ENCODE measurements at regions not wholly inside any gene's neighbourhood (a gene's known extent, or its start where the extent isn't known, plus 50 kb on each side); places are given as distances from the start of the nearest gene placed in this dataset.

DNA sequence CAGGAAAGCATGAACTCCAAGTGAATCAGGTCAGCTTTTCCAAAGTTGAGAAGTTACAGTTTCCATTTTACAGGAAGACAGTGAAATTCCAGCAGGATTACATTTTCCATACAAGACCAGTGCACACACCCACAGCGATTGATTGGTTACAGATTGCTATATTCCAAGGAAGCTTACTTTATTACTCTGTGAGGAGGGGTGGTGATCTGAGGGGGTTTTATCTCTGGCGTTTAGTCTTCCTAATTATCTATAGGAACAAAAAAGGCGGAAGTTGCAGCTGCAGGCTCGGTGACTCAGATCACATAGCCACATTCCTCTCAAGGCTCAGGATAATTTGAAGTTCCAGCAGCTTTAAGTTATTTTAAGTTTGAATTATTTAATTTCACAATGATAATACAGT, 450.4 kb upstream of the NMUR2 start:
- Mint-ChIP-seq H3K27me3 (ENCODE audit: low read depth in 3 of 3) (peaks cover 0 to 1% (median 0%) of the 10 kb centered on the region in 3 donors), H3K27ac (no peak overlapping the region), H3K4me1 (no peaks in the 10 kb centered on the region), H3K9me3 (peaks cover 0 to 2% (median 0%) of the 10 kb centered on the region in 7 donors), H3K4me3 (no peak overlapping the region), H3K36me3 (no peaks in the 10 kb centered on the region)
- TF ChIP-seq CTCF (IDR thresholded peaks at IDR 0.05): no peak
- H3K9me3 ChIP-seq (replicated peaks in 1 of 2; ENCODE audit: control insufficient read depth in 1 of 2, insufficient read depth in 1 of 2, low read length in 2 of 2): no peaks in the 10 kb centered on the region
- H3K79me2 ChIP-seq (ENCODE audit: insufficient read depth, low read length): no peaks in the 10 kb centered on the region
- no peak for DNase-seq
- no CpG with 5 or more reads among the region's 4 CpGs for WGBS (ENCODE audit: insufficient coverage)
- intact Hi-C loops (cut with micrococcal nuclease): no loop called here
- H4K20me1 ChIP-seq (ENCODE audit: insufficient read depth, low read length): no peaks in the 10 kb centered on the region
- H3K9ac ChIP-seq (ENCODE audit: insufficient read depth, low read length, poor library complexity, severe bottlenecking): no peak overlapping the region
- H3K36me3 ChIP-seq (replicated peaks in 1 of 2; ENCODE audit: control insufficient read depth in 1 of 2, insufficient read depth in 2 of 2, low read length in 2 of 2): no peaks in the 10 kb centered on the region
- H3K27me3 ChIP-seq (ENCODE audit: control insufficient read depth in 2 of 2, insufficient read depth in 2 of 2, low read length in 2 of 2): no peaks in the 10 kb centered on the region
- H3K4me3 ChIP-seq (replicated peaks in 1 of 3; ENCODE audit: low read depth in 2 of 3, low read length in 3 of 3): no peak overlapping the region
- H2AFZ ChIP-seq (ENCODE audit: insufficient read depth, low read depth, low read length, poor library complexity, severe bottlenecking): no peak overlapping the region
- H3K4me2 ChIP-seq (replicated peaks; ENCODE audit: extremely low read depth, low read length, poor library complexity, severe bottlenecking): no peak overlapping the region
- H3K27ac ChIP-seq (ENCODE audit: low read depth in 1 of 2, low read length in 2 of 2): no peak overlapping the region
- no peaks in the 10 kb centered on the region for H3K4me1 ChIP-seq (ENCODE audit: control insufficient read depth in 1 of 2, insufficient read depth in 2 of 2, low read length in 2 of 2)

DNA sequence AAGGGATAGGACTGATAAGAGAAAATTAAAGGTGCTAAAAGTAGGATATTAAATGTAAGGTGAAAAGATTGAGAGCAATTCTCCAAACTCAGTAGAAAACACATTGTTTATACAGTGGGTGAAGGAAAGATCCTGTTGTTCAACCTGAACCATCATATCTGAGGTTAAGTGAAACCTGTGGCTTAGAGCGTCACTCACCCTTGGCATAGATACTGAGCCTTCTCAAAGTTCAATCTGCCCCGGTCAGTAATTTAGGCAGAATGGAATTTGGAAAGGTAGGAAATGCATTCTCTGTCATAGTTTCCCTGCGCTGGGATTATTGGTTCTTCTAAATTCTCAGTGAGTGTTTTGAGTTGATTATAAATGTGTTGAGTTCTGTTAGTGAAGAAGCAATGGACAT, 456.2 kb upstream of the NMUR2 start:
- no peaks in the 10 kb centered on the region for H3K4me1 Mint-ChIP-seq
- no peak overlapping the region for H3K27ac ChIP-seq (ENCODE audit: low read depth in 1 of 2, low read length in 2 of 2)
- H2AFZ ChIP-seq (ENCODE audit: insufficient read depth, low read depth, low read length, poor library complexity, severe bottlenecking): no peak overlapping the region
- WGBS (ENCODE audit: insufficient coverage): 85% methylated on average over 2 of the region's 3 CpGs
- H3K4me2 ChIP-seq (replicated peaks; ENCODE audit: extremely low read depth, low read length, poor library complexity, severe bottlenecking): no peak overlapping the region
- H3K4me3 ChIP-seq (replicated peaks in 1 of 3; ENCODE audit: low read depth in 2 of 3, low read length in 3 of 3): no peak overlapping the region
- no peaks in the 10 kb centered on the region for H4K20me1 ChIP-seq (ENCODE audit: insufficient read depth, low read length)
- intact Hi-C loops (cut with micrococcal nuclease): no loop called here
- no peaks in the 10 kb centered on the region for H3K36me3 ChIP-seq (replicated peaks in 1 of 2; ENCODE audit: control insufficient read depth in 1 of 2, insufficient read depth in 2 of 2, low read length in 2 of 2)
- H3K79me2 ChIP-seq (ENCODE audit: insufficient read depth, low read length): no peaks in the 10 kb centered on the region
- H3K36me3 Mint-ChIP-seq: no peaks in the 10 kb centered on the region
- TF ChIP-seq CTCF (IDR thresholded peaks at IDR 0.05): no peak
- H3K4me1 ChIP-seq (ENCODE audit: control insufficient read depth in 1 of 2, insufficient read depth in 2 of 2, low read length in 2 of 2): no peaks in the 10 kb centered on the region
- H3K9ac ChIP-seq (ENCODE audit: insufficient read depth, low read length, poor library complexity, severe bottlenecking): no peak overlapping the region
- H3K27me3 ChIP-seq (ENCODE audit: control insufficient read depth in 2 of 2, insufficient read depth in 2 of 2, low read length in 2 of 2): no peaks in the 10 kb centered on the region
- no peak overlapping the region for H3K4me3 Mint-ChIP-seq
- H3K9me3 Mint-ChIP-seq: peaks cover 0 to 2% (median 0%) of the 10 kb centered on the region in 7 donors
- H3K27ac Mint-ChIP-seq: no peak overlapping the region
- H3K9me3 ChIP-seq (replicated peaks in 1 of 2; ENCODE audit: control insufficient read depth in 1 of 2, insufficient read depth in 1 of 2, low read length in 2 of 2): no peaks in the 10 kb centered on the region
- no peak for DNase-seq
- H3K27me3 Mint-ChIP-seq (ENCODE audit: low read depth in 3 of 3): no peaks in the 10 kb centered on the region
